PFSK-1 (cell line): ENCODE measurements at regions not wholly inside any gene's neighbourhood (a gene's known extent, or its start where the extent isn't known, plus 50 kb on each side); places are given as distances from the start of the nearest gene placed in this dataset.
A peak's percentile ranks its signal among the peaks of the same experiment; 100 is the strongest.

ENCODE experiments used
- FOXP2 ChIP-seq: optimal IDR thresholded peaks from 2 replicates; pipeline ENCODE3; 2011; ENCODE audit warnings: borderline replicate concordance, control low read depth, inconsistent platforms; ENCODE audit not compliant: insufficient read depth; ENCODE audit errors: extremely low read length, extremely low read depth
- POLR2AphosphoS5 ChIP-seq: IDR thresholded peaks from 2 replicates; pipeline ENCODE4 v1.6.1; 2012; ENCODE audit warnings: low read depth, mild to moderate bottlenecking, control low read depth, low read length, moderate library complexity
- SIN3A ChIP-seq: IDR thresholded peaks from 2 replicates; pipeline ENCODE4 v1.6.1; 2012; ENCODE audit warnings: mild to moderate bottlenecking, low read length, moderate library complexity, borderline replicate concordance; ENCODE audit not compliant: insufficient read depth
- TAF1 ChIP-seq: IDR thresholded peaks from 2 replicates; pipeline ENCODE4 v1.6.1; 2012; ENCODE audit warnings: low read length, control low read depth, borderline replicate concordance; ENCODE audit not compliant: insufficient read depth
- TF ChIP-seq, protein P1 (sequence below), 2 experiments: IDR thresholded peaks; 2 replicates each; pipeline versions ENCODE4 v1.6.1 to v1.8.0; 2011 to 2012; ENCODE audit warnings: low read depth in 2 of 2, low read length in 2 of 2, control low read depth in 1 of 2, inconsistent platforms in 1 of 2, mild to moderate bottlenecking in 1 of 2, moderate library complexity in 1 of 2; ENCODE audit not compliant: insufficient read depth in 1 of 2

DNA sequence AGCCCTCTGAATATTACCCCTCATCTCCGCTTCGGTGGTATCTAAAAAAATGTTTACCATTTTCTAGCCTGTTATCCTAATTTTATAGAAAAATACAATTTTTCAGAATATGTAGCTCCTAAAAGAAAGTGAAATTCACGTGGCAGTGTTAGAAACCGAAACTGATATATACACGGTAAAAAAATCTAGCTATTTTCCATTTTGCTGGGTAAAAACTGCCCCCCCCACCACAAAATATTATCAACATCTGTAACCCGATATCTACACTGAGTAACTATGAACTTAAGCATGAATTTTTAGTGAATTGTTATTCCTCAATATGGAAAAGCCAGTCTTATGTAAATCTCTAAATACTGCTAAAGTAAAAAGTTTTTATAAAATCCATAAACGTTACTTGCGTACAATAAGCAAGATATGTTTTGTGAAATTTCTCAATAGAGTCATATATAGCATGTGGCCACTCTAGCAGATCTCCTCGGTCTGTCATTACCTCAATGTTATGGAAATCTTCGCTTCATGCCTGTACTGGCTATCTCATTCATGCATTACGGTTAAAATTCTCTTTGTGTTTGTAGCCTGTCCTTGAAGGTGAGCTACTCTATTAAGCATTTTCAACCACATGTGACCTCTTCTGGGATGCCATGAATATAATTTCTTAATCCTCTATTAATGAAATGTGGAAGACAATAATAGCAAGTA is 524.2 kb downstream of the TRIB2 start:
- TF ChIP-seq POLR2AphosphoS5: no peak
- TF ChIP-seq FOXP2: no peak
- TF ChIP-seq, protein P1, sequence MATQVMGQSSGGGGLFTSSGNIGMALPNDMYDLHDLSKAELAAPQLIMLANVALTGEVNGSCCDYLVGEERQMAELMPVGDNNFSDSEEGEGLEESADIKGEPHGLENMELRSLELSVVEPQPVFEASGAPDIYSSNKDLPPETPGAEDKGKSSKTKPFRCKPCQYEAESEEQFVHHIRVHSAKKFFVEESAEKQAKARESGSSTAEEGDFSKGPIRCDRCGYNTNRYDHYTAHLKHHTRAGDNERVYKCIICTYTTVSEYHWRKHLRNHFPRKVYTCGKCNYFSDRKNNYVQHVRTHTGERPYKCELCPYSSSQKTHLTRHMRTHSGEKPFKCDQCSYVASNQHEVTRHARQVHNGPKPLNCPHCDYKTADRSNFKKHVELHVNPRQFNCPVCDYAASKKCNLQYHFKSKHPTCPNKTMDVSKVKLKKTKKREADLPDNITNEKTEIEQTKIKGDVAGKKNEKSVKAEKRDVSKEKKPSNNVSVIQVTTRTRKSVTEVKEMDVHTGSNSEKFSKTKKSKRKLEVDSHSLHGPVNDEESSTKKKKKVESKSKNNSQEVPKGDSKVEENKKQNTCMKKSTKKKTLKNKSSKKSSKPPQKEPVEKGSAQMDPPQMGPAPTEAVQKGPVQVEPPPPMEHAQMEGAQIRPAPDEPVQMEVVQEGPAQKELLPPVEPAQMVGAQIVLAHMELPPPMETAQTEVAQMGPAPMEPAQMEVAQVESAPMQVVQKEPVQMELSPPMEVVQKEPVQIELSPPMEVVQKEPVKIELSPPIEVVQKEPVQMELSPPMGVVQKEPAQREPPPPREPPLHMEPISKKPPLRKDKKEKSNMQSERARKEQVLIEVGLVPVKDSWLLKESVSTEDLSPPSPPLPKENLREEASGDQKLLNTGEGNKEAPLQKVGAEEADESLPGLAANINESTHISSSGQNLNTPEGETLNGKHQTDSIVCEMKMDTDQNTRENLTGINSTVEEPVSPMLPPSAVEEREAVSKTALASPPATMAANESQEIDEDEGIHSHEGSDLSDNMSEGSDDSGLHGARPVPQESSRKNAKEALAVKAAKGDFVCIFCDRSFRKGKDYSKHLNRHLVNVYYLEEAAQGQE (IDR thresholded peaks at IDR 0.05; ENCODE audit: insufficient read depth in 1 of 2, low read depth in 2 of 2, low read length in 2 of 2): no peak
- TF ChIP-seq TAF1: no peak
- TF ChIP-seq SIN3A: no peak

DNA sequence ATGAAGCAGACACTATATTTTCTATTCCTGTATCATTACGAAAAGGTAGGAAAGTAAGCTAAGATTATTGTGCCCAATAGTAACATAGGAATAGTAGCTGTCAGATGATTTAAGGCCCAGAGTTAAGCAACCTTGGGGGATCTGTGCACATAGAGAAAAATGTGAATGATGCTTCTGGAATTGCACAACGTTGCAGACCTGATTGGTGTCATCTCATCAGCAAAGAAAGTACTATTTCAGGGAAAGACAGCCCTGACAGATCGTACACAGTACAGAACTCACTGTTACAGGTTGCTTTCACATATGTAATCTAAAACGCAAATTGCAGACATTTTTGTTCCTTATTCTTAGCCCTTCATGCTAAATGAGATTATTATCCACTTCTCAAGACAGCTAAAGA is 535.9 kb downstream of the TRIB2 start:
- TF ChIP-seq, protein P1 (IDR thresholded peaks at IDR 0.05; ENCODE audit: insufficient read depth in 1 of 2, low read depth in 2 of 2, low read length in 2 of 2): no peak
- no peak for TF ChIP-seq FOXP2
- no peak for TF ChIP-seq POLR2AphosphoS5
- no peak for TF ChIP-seq TAF1
- no peak for TF ChIP-seq SIN3A

DNA sequence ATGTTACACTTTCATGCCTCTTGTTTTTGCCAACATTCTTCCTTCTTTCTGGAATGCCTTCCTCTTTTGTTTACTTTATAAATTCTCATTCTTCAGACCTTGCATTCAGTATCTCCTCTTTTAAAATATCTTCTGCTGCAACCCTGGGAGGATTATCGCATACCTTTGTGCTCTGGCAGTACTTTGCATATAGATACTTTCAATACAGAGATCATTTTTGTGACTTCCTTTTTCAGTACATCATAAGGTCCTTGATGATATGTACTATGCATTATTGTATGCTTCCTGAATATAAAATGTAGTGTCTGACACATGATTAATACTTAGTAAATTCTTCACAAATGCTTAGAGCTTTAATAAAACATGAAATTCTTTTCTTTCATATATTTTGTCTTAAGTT is 538.7 kb downstream of the TRIB2 start:
- TF ChIP-seq, protein P1 (IDR thresholded peaks at IDR 0.05; ENCODE audit: insufficient read depth in 1 of 2, low read depth in 2 of 2, low read length in 2 of 2): no peak
- TF ChIP-seq FOXP2 (no peak), TAF1 (no peak), POLR2AphosphoS5 (no peak), SIN3A (no peak)

DNA sequence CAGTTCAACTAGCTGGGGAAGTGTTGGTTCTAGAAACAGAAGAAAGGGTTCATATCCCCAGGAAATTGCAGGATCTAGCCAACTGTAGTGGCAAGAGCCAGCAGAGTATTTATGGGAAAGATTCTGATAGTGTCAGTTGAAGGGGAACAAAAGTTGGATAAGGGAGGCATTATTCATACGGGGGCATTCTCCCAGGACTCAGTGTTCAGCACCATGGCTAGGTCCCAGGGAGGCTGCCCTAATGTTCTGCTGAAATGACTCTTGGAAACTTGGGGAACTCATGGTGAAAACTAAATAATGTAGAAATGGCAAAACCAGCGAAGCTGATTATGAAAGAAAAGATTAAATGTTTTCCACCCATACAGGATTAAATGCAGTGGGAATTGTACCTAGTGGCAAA is 543.7 kb downstream of the TRIB2 start:
- TF ChIP-seq, protein P1 (IDR thresholded peaks at IDR 0.05; ENCODE audit: insufficient read depth in 1 of 2, low read depth in 2 of 2, low read length in 2 of 2): peak; percentile 70 to 92
- TF ChIP-seq POLR2AphosphoS5 (no peak), TAF1 (no peak)

DNA sequence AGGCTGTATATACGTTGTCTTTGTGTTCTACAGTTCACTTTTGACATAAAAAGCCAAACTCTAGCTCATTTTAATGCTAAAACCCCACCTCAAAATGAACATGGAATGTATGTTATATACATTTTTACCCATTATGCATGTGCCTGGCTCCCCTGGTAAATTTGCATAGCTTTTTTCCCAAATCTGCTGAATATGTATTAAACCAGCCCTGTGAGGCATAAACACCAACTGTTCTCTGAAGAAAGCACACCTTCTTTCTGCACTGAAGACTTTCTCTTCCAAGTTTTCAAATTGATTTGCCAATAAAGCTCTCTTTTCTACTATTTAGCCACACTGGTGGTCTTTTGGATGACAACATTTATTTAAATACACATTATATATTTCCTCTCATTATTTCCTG is 549.4 kb downstream of the TRIB2 start:
- TF ChIP-seq, protein P1 (IDR thresholded peaks at IDR 0.05; ENCODE audit: insufficient read depth in 1 of 2, low read depth in 2 of 2, low read length in 2 of 2): no peak
- TF ChIP-seq POLR2AphosphoS5 (no peak), SIN3A (no peak), FOXP2 (no peak), TAF1 (no peak)
